HEK293 (cell line): ENCODE measurements at regions not wholly inside any gene's neighbourhood (a gene's known extent, or its start where the extent isn't known, plus 50 kb on each side); places are given as distances from the start of the nearest gene placed in this dataset.

Experiments
- CTCF ChIA-PET: fragments of 350-600 bp; formaldehyde crosslinking; extraction: SDS; loops from one replicate; lab custom pipeline; 2021; ENCODE audit warnings: antibody characterized with exemption; lab: Yijun Ruan, JAX
- POLR2A ChIA-PET: fragments of 300-600 bp; formaldehyde crosslinking; extraction: SDS; loops from one replicate; lab custom pipeline; 2020; ENCODE audit warnings: antibody characterized with exemption, inconsistent platforms; lab: Yijun Ruan, JAX
- H3K27ac ChIP-seq: fragments of 200-500 bp; sonication (Bioruptor generic); 2 replicates; pipeline ENCODE4 v1.5.1; 2014; ENCODE audit warnings: low read depth, low read length, control low read depth, inconsistent platforms; ENCODE audit errors: extremely low read depth
- H3K36me3 ChIP-seq, 2 experiments: fragments of 200-500 bp in 1 of 2; sonication (Bioruptor generic) in 1 of 2; 1 replicate in 1 of 2; 2 replicates in 1 of 2; pipeline ENCODE4 v1.5.1; 2014 to 2017; ENCODE audit warnings: inconsistent platforms in 2 of 2, low read length in 2 of 2; ENCODE audit not compliant: control insufficient read depth in 2 of 2, insufficient read depth in 1 of 2
- H3K4me1 ChIP-seq: fragments of 200-500 bp; sonication (Bioruptor generic); 2 replicates; pipeline ENCODE4 v1.5.1; 2014; ENCODE audit warnings: mild to moderate bottlenecking, low read length, inconsistent platforms; ENCODE audit not compliant: control insufficient read depth, insufficient read depth
- H3K4me3 ChIP-seq: 2 replicates; pipeline ENCODE4 v1.5.1; 2011; ENCODE audit warnings: low read depth, mild to moderate bottlenecking, control low read depth, low read length, moderate library complexity
- H3K9me3 ChIP-seq: fragments of 200-500 bp; sonication (Bioruptor generic); 2 replicates; pipeline ENCODE4 v1.5.1; 2014; ENCODE audit warnings: low read depth, low read length, inconsistent platforms; ENCODE audit not compliant: control insufficient read depth, insufficient read depth
- BCL11A ChIP-seq: fragments of 450-650 bp; formaldehyde crosslinking; IDR thresholded peaks from 2 replicates; pipeline ENCODE4 v1.5.1; 2016; ENCODE audit warnings: low read depth, missing biosample characterization, missing genetic modification characterization
- FEZF1 ChIP-seq: fragments of 450-650 bp; formaldehyde crosslinking; IDR thresholded peaks from 2 replicates; pipeline ENCODE4 v1.5.1; 2016; ENCODE audit warnings: missing biosample characterization, missing genetic modification characterization
- KLF16 ChIP-seq: fragments of 450-650 bp; formaldehyde crosslinking; IDR thresholded peaks from 2 replicates; pipeline ENCODE4 v1.5.1; 2017; ENCODE audit warnings: missing biosample characterization, missing genetic modification characterization
- RBAK ChIP-seq: fragments of 450-650 bp; formaldehyde crosslinking; IDR thresholded peaks from 2 replicates; pipeline ENCODE4 v1.5.1; 2016; ENCODE audit warnings: missing biosample characterization, missing genetic modification characterization
- SCRT2 ChIP-seq: fragments of 450-650 bp; formaldehyde crosslinking; IDR thresholded peaks from 2 replicates; pipeline ENCODE4 v1.5.1; 2016; ENCODE audit warnings: missing biosample characterization, missing genetic modification characterization
- SP7 ChIP-seq: fragments of 450-650 bp; formaldehyde crosslinking; IDR thresholded peaks from 2 replicates; pipeline ENCODE4 v1.5.1; 2016; ENCODE audit warnings: missing biosample characterization, missing genetic modification characterization
- ZEB2 ChIP-seq: fragments of 450-650 bp; formaldehyde crosslinking; IDR thresholded peaks from 2 replicates; pipeline ENCODE4 v1.5.1; 2016; ENCODE audit warnings: missing biosample characterization, missing genetic modification characterization
- ZFHX2 ChIP-seq: fragments of 450-650 bp; formaldehyde crosslinking; conservative IDR thresholded peaks from 2 replicates; pipeline ENCODE4 v1.5.1; 2016; ENCODE audit warnings: missing biosample characterization, missing genetic modification characterization
- ZNF18 ChIP-seq: fragments of 450-650 bp; formaldehyde crosslinking; IDR thresholded peaks from 2 replicates; pipeline ENCODE4 v1.5.1; 2016; ENCODE audit warnings: missing biosample characterization, missing genetic modification characterization
- ZNF2 ChIP-seq: fragments of 450-650 bp; formaldehyde crosslinking; IDR thresholded peaks from 2 replicates; pipeline ENCODE4 v1.5.1; 2016; ENCODE audit warnings: missing biosample characterization, missing genetic modification characterization
- ZNF416 ChIP-seq: fragments of 450-650 bp; formaldehyde crosslinking; IDR thresholded peaks from 2 replicates; pipeline ENCODE4 v1.5.1; 2016; ENCODE audit warnings: missing biosample characterization, missing genetic modification characterization
- ZNF514 ChIP-seq: fragments of 450-650 bp; formaldehyde crosslinking; IDR thresholded peaks from 2 replicates; pipeline ENCODE4 v1.5.1; 2016; ENCODE audit warnings: missing biosample characterization, missing genetic modification characterization
- ZNF544 ChIP-seq: fragments of 450-650 bp; formaldehyde crosslinking; IDR thresholded peaks from 2 replicates; pipeline ENCODE4 v1.5.0; 2017; ENCODE audit warnings: missing biosample characterization, missing genetic modification characterization
- ZNF561 ChIP-seq: fragments of 450-650 bp; IDR thresholded peaks from 2 replicates; pipeline ENCODE4 v1.5.1; 2018; ENCODE audit warnings: missing biosample characterization, missing genetic modification characterization, borderline replicate concordance
- ZNF596 ChIP-seq: fragments of 450-650 bp; IDR thresholded peaks from 2 replicates; pipeline ENCODE4 v1.5.0; 2018; ENCODE audit warnings: missing biosample characterization, mild to moderate bottlenecking, missing genetic modification characterization, moderate library complexity
- ZNF610 ChIP-seq: fragments of 450-650 bp; formaldehyde crosslinking; IDR thresholded peaks from 2 replicates; pipeline ENCODE4 v1.5.1; 2016; ENCODE audit warnings: missing biosample characterization, missing genetic modification characterization, borderline replicate concordance
- ZNF645 ChIP-seq: fragments of 450-650 bp; formaldehyde crosslinking; IDR thresholded peaks from 2 replicates; pipeline ENCODE4; 2016; ENCODE audit warnings: missing biosample characterization, missing genetic modification characterization
- ZNF658 ChIP-seq: fragments of 450-650 bp; formaldehyde crosslinking; IDR thresholded peaks from 2 replicates; pipeline ENCODE4; 2016; ENCODE audit warnings: missing biosample characterization, missing genetic modification characterization
- ZNF792 ChIP-seq: fragments of 450-650 bp; formaldehyde crosslinking; IDR thresholded peaks from 2 replicates; pipeline ENCODE4 v1.5.1; 2016; ENCODE audit warnings: missing biosample characterization, missing genetic modification characterization
- ZNF830 ChIP-seq: fragments of 450-650 bp; IDR thresholded peaks from 2 replicates; pipeline ENCODE4 v1.5.0; 2018; ENCODE audit warnings: missing biosample characterization, missing genetic modification characterization, low read depth, mild to moderate bottlenecking, moderate library complexity
- ZSCAN23 ChIP-seq: fragments of 450-650 bp; formaldehyde crosslinking; IDR thresholded peaks from 2 replicates; pipeline ENCODE4 v1.5.1; 2016; ENCODE audit warnings: missing biosample characterization, missing genetic modification characterization
- TF ChIP-seq, protein P1 (sequence below): fragments of 450-650 bp; formaldehyde crosslinking; IDR thresholded peaks from 2 replicates; pipeline ENCODE4 v1.5.1; 2016; ENCODE audit warnings: missing biosample characterization, missing genetic modification characterization, low read depth
- TF ChIP-seq, protein P2 (sequence below): fragments of 450-650 bp; formaldehyde crosslinking; conservative IDR thresholded peaks from 2 replicates; pipeline ENCODE4 v1.5.1; 2016; ENCODE audit warnings: low read depth, missing biosample characterization, missing genetic modification characterization

- TF ChIP-seq, protein P1, sequence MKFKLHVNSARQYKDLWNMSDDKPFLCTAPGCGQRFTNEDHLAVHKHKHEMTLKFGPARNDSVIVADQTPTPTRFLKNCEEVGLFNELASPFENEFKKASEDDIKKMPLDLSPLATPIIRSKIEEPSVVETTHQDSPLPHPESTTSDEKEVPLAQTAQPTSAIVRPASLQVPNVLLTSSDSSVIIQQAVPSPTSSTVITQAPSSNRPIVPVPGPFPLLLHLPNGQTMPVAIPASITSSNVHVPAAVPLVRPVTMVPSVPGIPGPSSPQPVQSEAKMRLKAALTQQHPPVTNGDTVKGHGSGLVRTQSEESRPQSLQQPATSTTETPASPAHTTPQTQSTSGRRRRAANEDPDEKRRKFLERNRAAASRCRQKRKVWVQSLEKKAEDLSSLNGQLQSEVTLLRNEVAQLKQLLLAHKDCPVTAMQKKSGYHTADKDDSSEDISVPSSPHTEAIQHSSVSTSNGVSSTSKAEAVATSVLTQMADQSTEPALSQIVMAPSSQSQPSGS (tag by site-specific recombination) = no peak
Measured at GRCh38 chr4:20403846-20404245, 152.1 kb downstream of the SLIT2 start (continued).

DNA sequence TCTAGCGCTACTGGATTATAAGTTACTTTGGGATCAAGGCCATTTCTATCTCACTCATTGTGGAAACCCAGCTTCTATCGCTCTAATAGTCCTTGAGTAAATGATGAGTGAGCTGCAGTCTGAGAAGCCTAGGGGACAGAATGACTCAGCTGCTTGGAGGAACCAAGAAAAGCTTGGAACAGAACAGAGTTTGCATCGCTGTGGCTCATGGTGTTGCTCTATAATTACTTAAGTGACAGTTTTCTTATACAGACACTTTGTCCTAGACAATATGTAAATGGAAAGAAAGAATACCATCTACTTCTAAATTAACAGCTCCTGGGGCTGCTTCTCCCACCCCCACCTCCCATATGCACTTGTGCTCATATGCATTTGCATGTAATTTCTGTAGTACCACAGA is 156.9 kb downstream of the SLIT2 start:
- POLR2A ChIA-PET = no interaction called here

GRCh38 chr4:20412072-20412471 is 160.4 kb downstream of the SLIT2 start:
- ChIA-PET POLR2A (no interaction called here), CTCF (interaction anchor here (0.9 kb wide), 1 partner anchor 17 kb away, joined by 4 read pairs; no protein-coding TSS in a partner anchor)
- Histone ChIP-seq H3K27ac (no peak overlapping the region), H3K36me3 (peaks cover 0 to 10% of the 10 kb centered on the region in 2 experiments; a peak in 1 of 3 replicates), H3K4me1 (no peaks in the 10 kb centered on the region), H3K9me3 (no peaks in the 10 kb centered on the region), H3K4me3 (no peak overlapping the region)
- TF ChIP-seq ZFHX2 (tag by site-specific recombination) = no peak
- TF ChIP-seq ZEB2 (tag by site-specific recombination) = no peak
- no peak for TF ChIP-seq ZNF18 (tag by site-specific recombination)
- TF ChIP-seq BCL11A (tag by site-specific recombination) = no peak
- no peak for TF ChIP-seq FEZF1
- TF ChIP-seq ZNF561 (tag by site-specific recombination) = no peak
- TF ChIP-seq RBAK (tag by site-specific recombination) = no peak
- TF ChIP-seq ZNF544 (tag by site-specific recombination) = no peak
- no peak for TF ChIP-seq ZNF596 (tag by site-specific recombination)
- TF ChIP-seq ZNF792 = no peak
- TF ChIP-seq ZNF658 (tag by site-specific recombination) = no peak
- TF ChIP-seq ZSCAN23 (tag by site-specific recombination) = no peak
- TF ChIP-seq ZNF2 (tag by site-specific recombination) = no peak
- TF ChIP-seq KLF16 (tag by site-specific recombination) = no peak
- TF ChIP-seq SCRT2 (tag by site-specific recombination) = no peak
- TF ChIP-seq ZNF830 = no peak

More for the DNA sequence above, 156.9 kb downstream of the SLIT2 start:
- H3K36me3 ChIP-seq = peaks cover 0 to 6% of the 10 kb centered on the region in 2 experiments; a peak in 1 of 3 replicates
- TF ChIP-seq ZNF610 = no peak
- no peak overlapping the region for H3K4me3 ChIP-seq
- H3K4me1 ChIP-seq = no peaks in the 10 kb centered on the region
- no peak overlapping the region for H3K27ac ChIP-seq
- H3K9me3 ChIP-seq = no peaks in the 10 kb centered on the region
- CTCF ChIA-PET = interaction anchor here (2.6 kb wide), 1 partner anchor 14 kb away, joined by 23 read pairs; no protein-coding TSS in a partner anchor

GRCh38 chr4:20416800-20417199 is 165.1 kb downstream of the SLIT2 start:
- no peaks in the 10 kb centered on the region for H3K4me1 ChIP-seq
- no peak overlapping the region for H3K27ac ChIP-seq
- no peak overlapping the region for H3K4me3 ChIP-seq
- peaks cover 0 to 9% of the 10 kb centered on the region in 2 experiments; a peak in 1 of 3 replicates for H3K36me3 ChIP-seq
- ChIA-PET CTCF (interaction anchor here (0.6 kb wide), 1 partner anchor 169 kb away, joined by 6 read pairs; no protein-coding TSS in a partner anchor), POLR2A (interaction anchor here (0.9 kb wide), 1 partner anchor 164 kb away, joined by 3 read pairs; no protein-coding TSS in a partner anchor)
- H3K9me3 ChIP-seq = no peaks in the 10 kb centered on the region
- no peak for TF ChIP-seq ZNF514 (tag by site-specific recombination)
- no peak for TF ChIP-seq ZNF416 (tag by site-specific recombination)
- TF ChIP-seq, protein P2, sequence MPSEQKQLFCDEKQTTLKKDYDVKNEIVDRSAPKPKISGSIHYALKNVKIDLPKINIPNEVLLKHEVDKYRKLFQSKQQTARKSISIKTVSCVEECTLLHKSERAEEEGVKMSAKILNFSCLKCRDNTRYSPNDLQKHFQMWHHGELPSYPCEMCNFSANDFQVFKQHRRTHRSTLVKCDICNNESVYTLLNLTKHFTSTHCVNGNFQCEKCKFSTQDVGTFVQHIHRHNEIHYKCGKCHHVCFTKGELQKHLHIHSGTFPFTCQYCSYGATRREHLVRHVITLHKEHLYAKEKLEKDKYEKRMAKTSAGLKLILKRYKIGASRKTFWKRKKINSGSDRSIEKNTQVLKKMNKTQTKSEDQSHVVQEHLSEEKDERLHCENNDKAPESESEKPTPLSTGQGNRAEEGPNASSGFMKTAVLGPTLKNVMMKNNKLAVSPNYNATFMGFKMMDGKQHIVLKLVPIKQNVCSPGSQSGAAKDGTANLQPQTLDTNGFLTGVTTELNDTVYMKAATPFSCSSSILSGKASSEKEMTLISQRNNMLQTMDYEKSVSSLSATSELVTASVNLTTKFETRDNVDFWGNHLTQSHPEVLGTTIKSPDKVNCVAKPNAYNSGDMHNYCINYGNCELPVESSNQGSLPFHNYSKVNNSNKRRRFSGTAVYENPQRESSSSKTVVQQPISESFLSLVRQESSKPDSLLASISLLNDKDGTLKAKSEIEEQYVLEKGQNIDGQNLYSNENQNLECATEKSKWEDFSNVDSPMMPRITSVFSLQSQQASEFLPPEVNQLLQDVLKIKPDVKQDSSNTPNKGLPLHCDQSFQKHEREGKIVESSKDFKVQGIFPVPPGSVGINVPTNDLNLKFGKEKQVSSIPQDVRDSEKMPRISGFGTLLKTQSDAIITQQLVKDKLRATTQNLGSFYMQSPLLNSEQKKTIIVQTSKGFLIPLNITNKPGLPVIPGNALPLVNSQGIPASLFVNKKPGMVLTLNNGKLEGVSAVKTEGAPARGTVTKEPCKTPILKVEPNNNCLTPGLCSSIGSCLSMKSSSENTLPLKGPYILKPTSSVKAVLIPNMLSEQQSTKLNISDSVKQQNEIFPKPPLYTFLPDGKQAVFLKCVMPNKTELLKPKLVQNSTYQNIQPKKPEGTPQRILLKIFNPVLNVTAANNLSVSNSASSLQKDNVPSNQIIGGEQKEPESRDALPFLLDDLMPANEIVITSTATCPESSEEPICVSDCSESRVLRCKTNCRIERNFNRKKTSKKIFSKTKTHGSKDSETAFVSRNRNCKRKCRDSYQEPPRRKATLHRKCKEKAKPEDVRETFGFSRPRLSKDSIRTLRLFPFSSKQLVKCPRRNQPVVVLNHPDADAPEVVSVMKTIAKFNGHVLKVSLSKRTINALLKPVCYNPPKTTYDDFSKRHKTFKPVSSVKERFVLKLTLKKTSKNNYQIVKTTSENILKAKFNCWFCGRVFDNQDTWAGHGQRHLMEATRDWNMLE (tag by site-specific recombination) = no peak
- 0 out of 2 replicates have a peak, but pooled peaks have one; percentile 35 for TF ChIP-seq SP7 (tag by site-specific recombination)
- no peak for TF ChIP-seq ZNF645
